RWPE2 (cell line): ENCODE measurements at regions not wholly inside any gene's neighbourhood (a gene's known extent, or its start where the extent isn't known, plus 50 kb on each side); places are given as distances from the start of the nearest gene placed in this dataset.

ENCODE experiments used
- ATAC-seq: fragments of 200-7000 bp; cut with Tn5 transposase; 3 replicates; pipeline ENCODE4 v1.9.1; 2021; ENCODE audit warnings: low read depth
- DNase-seq: peaks from one replicate; pipeline ENCODE4 v3.0.0-alpha.2; 2020; ENCODE audit warnings: low spot score
- H3K27ac ChIP-seq: fragments of 450-650 bp; 2 replicates; pipeline ENCODE4 v1.5.1; 2017; ENCODE audit warnings: mild to moderate bottlenecking; ENCODE audit not compliant: poor library complexity, severe bottlenecking
- H3K27me3 ChIP-seq: fragments of 250-450 bp; sonication (Bioruptor Pico); 2 replicates; pipeline ENCODE4 v1.5.1; 2021; ENCODE audit warnings: mild to moderate bottlenecking, moderate library complexity; ENCODE audit not compliant: insufficient read depth, poor library complexity, severe bottlenecking
- H3K36me3 ChIP-seq: fragments of 250-450 bp; sonication (Bioruptor Pico); 2 replicates; pipeline ENCODE4 v1.5.1; 2020; ENCODE audit warnings: low read depth, mild to moderate bottlenecking, moderate library complexity
- H3K4me1 ChIP-seq: fragments of 250-450 bp; sonication (Bioruptor Pico); 2 replicates; pipeline ENCODE4 v1.5.1; 2021; ENCODE audit warnings: mild to moderate bottlenecking, moderate library complexity; ENCODE audit not compliant: insufficient read depth, poor library complexity, severe bottlenecking
- H3K4me3 ChIP-seq: fragments of 250-450 bp; sonication (Bioruptor Pico); 2 replicates; pipeline ENCODE4 v1.5.1; 2021; ENCODE audit warnings: mild to moderate bottlenecking, moderate library complexity; ENCODE audit not compliant: severe bottlenecking
- H3K9me3 ChIP-seq: fragments of 250-450 bp; sonication (Bioruptor Pico); 2 replicates; pipeline ENCODE4 v1.5.1; 2021; ENCODE audit warnings: mild to moderate bottlenecking, moderate library complexity; ENCODE audit not compliant: severe bottlenecking
- CTCF ChIP-seq: fragments of 450-650 bp; IDR thresholded peaks from one replicate; pipeline ENCODE4 v1.5.1; 2017; ENCODE audit warnings: mild to moderate bottlenecking, moderate library complexity; ENCODE audit not compliant: poor library complexity, severe bottlenecking

- no peaks in the 10 kb centered on the region for H3K36me3 ChIP-seq
- no peaks in the 10 kb centered on the region for H3K27me3 ChIP-seq
- no peak overlapping the region for H3K27ac ChIP-seq
- no peak overlapping the region for H3K4me3 ChIP-seq
- no peaks in the 10 kb centered on the region for H3K9me3 ChIP-seq
- no peaks in the 10 kb centered on the region for H3K4me1 ChIP-seq
- ATAC-seq (no peak), DNase-seq (no peak)
- no peak for TF ChIP-seq CTCF
These were observed 76.8 kb upstream of the FRMD4A start for GRCh38 chr10:14407567-14407966.

- TF ChIP-seq CTCF, result no peak
- no peak overlapping the region for H3K27ac ChIP-seq
- DNase-seq, result no peak
- H3K4me1 ChIP-seq, result no peaks in the 10 kb centered on the region
- H3K27me3 ChIP-seq, result no peaks in the 10 kb centered on the region
- H3K36me3 ChIP-seq, result no peaks in the 10 kb centered on the region
- H3K9me3 ChIP-seq, result no peaks in the 10 kb centered on the region
- H3K4me3 ChIP-seq, result no peak overlapping the region
- ATAC-seq, result peak; percentile 51; the same call in 2 of the 3 replicates
These were observed 74.6 kb upstream of the FRMD4A start for GRCh38 chr10:14405076-14406065.

GRCh38 chr10:14403881-14404623 lies 73.3 kb upstream of the FRMD4A start:
- ATAC-seq, result no peak
- Histone ChIP-seq H3K4me1 (peaks cover 5% of the 10 kb centered on the region), H3K27ac (no peak overlapping the region), H3K36me3 (no peaks in the 10 kb centered on the region), H3K27me3 (no peaks in the 10 kb centered on the region), H3K4me3 (no peak overlapping the region), H3K9me3 (no peaks in the 10 kb centered on the region)
- no peak for TF ChIP-seq CTCF
- no peak for DNase-seq

GRCh38 chr10:14403359-14403758 lies 72.6 kb upstream of the FRMD4A start:
- no peaks in the 10 kb centered on the region for H3K9me3 ChIP-seq
- ATAC-seq (no peak), DNase-seq (no peak)
- H3K4me3 ChIP-seq, result no peak overlapping the region
- no peaks in the 10 kb centered on the region for H3K27me3 ChIP-seq
- H3K4me1 ChIP-seq, result peaks cover 5% of the 10 kb centered on the region
- H3K36me3 ChIP-seq, result no peaks in the 10 kb centered on the region
- H3K27ac ChIP-seq, result no peak overlapping the region
- TF ChIP-seq CTCF, result no peak
